Vagina (tissue), 2 donors: ENCODE measurements at regions not wholly inside any gene's neighbourhood (a gene's known extent, or its start where the extent isn't known, plus 50 kb on each side); places are given as distances from the start of the nearest gene placed in this dataset.

Experiments
- CTCF ChIP-seq, 3 experiments: fragments of 450-650 bp in 2 of 3; fragments of 200-600 bp in 1 of 3; sonication (generic) in 1 of 3; IDR thresholded peaks; one replicate each; pipeline ENCODE4 v1.5.1; 2017 to 2019; ENCODE audit warnings: antibody characterized with exemption in 3 of 3, mild to moderate bottlenecking in 2 of 3, moderate library complexity in 2 of 3
- POLR2AphosphoS5 ChIP-seq, 2 donors: sonication (generic); formaldehyde crosslinking; IDR thresholded peaks; one replicate each; pipeline ENCODE4 v1.9.0; 2017; ENCODE audit warnings: antibody characterized with exemption in 2 of 2, mild to moderate bottlenecking in 2 of 2, low read depth in 1 of 2; ENCODE audit not compliant: insufficient read depth in 1 of 2

GRCh38 chr2:120791962-120792297, 56.3 kb downstream of the GLI2 start:
- no peak for TF ChIP-seq CTCF (IDR thresholded peaks at IDR 0.05)
- no peak for TF ChIP-seq POLR2AphosphoS5 (IDR thresholded peaks at IDR 0.05; ENCODE audit: insufficient read depth in 1 of 2, low read depth in 1 of 2)
